CD4-positive, alpha-beta T cell treated with Interleukin-10 for 1 hour (primary cell): ENCODE measurements at regions not wholly inside any gene's neighbourhood (a gene's known extent, or its start where the extent isn't known, plus 50 kb on each side); places are given as distances from the start of the nearest gene placed in this dataset.

Experiments used
- DNase-seq: peaks from one replicate; pipeline ENCODE4 v3.0.0-alpha.2; 2020

DNA sequence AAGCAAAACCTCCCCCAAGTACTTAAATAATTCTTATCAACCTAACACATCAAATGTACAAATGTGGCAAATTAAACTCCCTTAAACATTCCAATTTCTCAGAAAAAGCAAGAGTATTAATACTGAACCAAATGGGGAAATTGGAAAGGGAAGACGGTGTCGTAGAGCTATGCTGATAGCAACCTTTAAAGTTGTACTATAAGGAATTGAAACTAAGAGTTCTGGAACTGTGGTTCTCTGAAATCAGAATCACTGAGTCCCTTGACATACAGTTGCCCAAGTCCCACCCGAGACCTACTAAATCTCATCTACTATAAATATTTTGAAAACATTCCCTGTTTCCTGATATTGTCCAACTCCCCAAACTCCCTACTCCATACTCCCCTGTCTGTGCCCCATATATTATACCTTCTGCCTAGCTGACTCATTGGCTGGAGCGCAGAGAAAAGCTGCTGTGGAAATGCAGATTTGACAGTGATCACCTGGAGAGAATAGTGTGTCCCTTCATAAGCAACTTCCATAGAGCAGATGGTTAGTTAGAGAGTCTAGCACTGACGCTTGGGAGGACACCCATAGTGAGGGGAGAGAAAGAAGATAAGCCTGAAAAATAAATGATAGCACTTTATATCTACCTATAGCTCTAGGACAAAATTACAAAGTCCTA is 51.4 kb upstream of the ITM2B start:
- no peak for DNase-seq

DNA sequence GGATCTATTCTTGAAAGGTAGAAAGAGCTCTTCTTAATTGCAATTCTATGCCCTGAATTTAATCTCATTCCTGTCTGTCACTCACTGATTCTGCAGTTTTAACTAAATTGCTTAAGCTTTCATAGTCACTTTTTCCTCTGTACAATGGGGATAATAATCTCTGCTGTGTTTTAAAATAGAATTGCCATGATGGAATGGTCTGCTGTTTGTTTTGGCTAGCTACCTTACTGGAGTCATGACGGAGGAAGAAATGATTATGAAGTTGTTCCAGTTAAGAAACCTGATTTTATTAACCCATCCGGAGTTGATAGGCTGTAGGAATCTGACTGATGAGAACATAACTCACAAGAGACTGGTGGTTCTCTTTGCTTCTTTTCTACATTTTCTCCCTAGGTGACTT is 54.9 kb upstream of the ITM2B start:
- DNase-seq: no peak

DNA sequence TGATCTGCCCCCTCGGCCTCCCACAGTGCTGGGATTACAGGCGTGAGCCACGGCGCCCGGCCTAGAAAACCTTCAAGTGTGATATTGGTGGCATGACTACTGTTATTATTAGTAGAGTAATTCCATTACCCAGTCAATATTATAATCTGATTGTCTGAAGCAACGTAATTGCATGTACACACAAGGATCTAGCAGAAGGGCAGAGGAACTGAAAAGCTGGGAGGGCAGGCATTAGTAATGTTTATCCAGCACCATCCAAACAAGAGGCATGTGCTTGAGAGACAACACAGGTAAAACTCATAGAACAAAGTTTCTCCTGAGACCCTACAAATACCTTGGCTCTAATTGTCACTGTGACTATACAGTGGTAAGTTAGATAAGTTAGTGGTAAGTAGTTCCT is 56.2 kb upstream of the ITM2B start:
- no peak for DNase-seq

DNA sequence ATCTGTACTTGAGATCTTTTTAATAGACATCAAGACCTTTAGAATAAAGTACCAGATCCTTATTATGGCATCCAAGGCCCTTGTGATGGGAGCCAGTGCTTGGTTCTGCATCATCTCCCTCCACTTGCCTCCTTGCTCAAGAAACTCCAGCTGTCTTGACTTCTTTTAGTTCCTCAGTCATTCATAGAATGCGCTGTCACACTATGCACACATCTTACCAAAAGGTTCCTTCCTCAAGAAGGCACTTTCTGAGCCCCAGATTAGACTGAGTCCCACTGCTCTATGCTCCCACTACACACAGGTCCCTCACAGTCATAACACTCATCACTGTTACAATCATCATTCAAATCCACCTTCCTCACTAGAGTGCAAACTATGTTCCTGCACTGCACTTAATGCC is 57.8 kb upstream of the ITM2B start:
- DNase-seq: no peak

DNA sequence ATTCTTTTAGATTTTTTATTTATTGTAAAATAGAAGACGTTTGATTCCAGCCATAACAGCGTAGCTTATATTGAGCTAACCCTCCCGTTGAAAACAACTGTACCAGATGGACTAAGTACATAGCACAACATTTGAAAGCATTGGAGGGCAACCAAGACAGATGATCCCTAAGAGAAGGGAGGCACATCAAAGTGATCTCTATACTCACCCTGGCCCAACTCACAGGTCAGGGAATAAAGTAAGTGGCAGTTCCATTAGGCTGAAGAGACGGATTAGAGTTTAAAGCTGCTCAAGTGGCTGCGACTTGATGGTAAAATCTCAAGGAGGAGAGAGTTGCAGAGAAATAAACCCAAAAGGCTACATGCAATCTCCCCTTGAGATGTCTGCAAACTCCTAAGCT is 65.1 kb upstream of the ITM2B start:
- no peak for DNase-seq

DNA sequence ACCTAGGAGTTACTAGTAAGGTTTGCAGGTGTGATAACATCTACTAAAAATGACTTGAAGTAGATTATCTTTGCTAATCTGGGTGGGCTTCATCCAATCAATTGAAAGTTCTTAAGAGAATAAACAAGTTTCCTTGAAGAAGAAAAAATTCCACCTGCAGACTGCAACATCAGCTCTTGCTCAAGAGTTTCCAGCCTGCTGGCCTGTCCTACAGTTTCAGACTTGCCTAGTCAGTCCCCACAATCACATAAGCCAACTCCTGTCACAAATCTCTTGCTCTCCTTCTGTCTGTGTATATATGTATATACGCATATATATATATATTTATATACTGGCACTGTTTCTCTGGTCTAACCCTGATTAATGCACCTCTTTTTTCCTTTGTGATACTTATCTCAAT is 67.3 kb upstream of the ITM2B start:
- DNase-seq: no peak

DNA sequence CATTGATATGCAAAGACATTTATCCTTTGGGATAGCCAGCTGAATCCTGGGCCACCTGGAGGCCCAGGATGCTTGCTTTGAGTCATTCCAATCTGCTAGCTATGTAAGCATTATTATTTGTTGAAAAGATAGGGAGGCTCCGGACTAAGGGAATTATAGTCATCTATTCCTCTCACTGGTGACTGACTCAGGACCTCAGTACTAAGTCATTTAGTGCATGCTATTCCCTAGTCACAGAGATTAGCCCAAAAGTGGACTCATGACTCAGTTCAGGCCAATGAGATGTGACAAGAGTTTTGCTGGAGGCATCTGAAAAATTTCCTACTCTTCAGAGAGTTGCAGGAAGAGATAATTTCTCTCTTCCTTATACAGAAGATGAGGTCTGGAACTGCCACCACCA is 67.9 kb upstream of the ITM2B start:
- no peak for DNase-seq

DNA sequence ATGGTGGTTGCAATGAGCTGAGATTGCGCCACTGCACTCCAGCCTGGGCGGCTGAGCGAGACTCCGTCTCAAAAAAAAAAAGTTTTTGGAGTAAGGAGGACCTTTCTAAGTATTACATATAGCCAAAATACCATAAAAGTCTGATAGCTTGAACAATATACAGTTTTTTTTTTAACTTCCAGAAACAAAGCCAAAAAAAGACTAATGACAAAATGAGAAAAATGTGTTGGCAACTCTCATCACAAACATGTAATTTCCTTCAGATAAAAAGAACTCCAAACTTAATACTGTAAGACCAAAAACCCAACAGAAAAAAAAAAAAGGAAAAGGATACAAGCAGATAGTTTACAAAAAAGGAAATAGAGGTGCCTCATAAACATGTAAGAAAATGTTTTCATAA is 68.2 kb upstream of the MED4 start:
- no peak for DNase-seq

DNA sequence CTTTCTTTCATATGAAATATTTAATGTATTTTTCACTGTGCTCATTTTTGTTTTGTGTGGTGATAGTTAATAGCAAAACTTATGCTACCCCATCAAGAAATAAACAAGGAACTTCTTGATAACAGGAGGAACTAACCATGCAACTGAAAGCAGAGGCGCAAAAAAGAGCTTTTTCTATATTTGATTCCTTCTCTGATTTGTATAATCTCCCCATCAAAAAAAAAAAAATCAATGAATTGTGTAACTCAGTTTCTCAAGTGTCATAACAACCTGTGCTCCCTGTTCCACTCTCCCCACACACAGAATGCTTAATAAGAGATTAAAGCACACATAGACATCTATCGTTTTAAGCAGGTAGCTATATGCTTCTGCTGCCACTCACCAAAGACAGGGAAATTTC is 67.3 kb upstream of the MED4 start:
- no peak for DNase-seq

DNA sequence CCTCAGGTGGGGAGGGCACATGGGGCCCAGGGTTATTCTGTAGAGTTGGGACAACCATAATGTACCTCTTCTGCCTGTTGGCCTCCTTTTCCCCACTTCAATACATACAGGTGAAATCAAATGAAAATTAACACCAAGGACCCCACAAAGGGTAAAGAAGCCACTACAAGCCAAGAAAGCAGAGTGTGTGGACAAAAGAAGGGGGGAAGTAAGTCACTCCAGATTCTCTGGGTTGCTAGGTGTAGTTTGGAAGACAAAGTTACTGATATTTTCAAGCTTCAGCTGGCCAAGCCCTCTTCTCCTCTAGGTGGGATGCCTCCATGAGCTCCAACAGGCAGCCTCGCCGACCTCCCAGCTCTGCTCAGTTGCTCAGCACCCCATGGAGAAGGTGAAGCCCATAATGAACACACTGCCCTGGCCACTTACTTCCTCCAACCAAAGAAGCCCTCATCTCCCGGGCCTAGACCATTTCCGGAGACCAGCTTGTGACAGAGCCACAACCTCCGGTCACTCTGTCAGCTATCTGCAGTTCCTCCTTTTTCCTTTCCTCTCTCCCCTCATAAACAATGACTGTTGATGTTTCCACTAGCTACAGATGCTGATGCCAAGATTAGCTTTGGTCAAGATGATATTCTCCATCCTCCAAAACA is 66.8 kb upstream of the MED4 start:
- no peak for DNase-seq

DNA sequence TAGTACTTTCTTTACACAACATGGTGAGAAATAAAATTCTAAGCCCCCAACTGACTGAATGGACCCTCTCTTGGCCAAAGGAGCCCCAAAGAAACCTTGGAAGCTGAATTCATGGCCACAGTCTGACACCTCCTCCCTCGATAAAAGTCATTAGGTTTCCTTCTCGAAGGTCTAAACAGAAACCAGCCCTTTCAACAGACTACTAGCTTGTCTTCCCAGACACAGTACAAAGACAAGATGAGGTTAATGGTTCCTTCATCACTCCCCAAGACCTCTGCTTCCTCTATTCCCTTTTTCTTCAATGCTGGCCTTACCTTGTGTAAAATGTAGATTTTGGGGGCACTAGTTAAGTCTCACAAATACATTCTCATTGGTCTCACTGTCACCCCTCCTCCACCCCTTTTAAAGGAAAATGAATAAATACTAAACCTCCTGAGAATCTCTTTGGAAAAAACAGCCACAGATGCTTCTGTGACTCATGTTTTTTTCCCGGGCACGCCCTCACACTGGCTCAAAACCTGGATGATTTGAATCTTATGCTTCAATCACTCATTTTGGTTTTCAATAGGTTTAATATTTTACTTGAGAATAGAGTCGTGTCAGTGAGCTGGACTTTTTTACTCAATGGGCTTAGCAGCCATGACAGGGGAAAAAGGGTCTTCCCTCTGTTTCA is 65.8 kb upstream of the MED4 start:
- no peak for DNase-seq

DNA sequence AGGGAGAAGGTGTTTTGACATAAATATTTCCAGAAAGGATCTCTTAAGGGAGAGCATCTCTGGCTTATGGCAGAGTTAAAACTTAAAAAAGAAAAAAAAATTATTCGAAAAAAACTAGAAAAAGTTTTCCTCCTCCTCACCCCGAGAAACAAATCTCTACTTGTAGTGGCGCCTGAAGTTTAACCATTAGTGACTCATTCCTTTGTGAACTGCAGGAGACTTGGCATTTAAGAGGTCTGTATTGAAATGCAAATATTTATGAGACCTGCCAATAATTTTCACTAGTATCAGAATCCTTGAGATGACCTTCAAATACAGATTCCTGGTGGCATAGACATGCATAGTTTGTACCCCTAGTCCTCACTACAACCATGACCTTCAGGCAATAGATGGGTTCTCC is 64.9 kb upstream of the MED4 start:
- DNase-seq: no peak

DNA sequence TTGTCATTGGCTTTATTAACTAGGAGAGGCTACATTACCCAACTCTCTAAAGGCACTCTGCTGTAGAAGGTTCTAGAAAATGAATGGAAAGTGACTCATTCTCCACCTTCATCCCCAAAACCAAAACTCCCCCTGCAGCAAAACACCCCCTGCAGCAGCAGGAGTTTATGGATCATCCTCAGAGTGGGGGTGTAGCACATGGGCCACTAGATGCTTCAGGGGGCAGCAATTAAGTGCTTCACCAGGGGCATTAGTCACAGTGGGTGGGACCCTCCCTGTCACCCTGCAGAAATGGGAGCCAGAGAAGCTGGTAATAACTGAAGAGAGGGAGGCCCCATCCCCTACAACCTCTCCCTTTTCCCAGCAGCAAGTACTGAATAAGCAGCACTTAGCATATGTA is 64.5 kb upstream of the MED4 start:
- DNase-seq: no peak

DNA sequence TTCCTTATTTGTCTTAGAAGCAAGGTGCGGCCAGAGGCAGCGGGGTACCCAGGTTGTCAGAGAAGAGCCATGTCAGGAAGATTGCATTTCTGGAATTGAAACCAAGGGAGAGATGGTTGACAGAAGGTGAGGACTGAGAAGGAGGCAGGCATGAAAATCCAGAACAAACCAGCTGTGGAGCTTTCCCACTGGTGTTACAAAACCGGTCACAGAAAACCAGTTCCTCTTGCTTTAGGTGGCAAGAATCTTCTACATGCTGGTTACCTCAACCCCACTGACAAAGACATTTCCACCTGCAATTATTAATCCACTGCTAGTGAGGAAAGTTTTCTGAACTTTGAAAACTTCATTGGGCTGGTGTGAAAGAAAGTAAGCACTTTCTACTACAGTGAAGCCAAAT is 64.0 kb upstream of the MED4 start:
- DNase-seq: no peak

DNA sequence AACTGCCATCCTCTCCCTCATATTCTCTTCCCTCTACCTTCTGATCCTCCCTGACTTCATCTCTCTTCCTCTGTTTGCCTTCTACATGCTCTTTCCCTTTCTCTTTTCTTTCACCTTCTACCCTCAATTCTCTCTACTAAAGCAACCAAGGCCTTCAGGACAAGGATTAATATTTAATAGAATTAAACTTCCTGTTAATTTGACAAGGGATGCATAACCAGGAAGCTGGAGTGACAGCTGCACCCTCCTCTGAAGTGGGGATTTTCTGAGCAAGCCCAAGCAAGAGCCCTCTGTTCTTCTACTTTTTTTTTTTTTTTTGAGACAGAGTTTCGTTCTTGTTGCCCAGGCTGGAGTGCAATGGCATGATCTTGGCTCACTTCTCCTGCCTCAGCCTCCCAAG is 63.4 kb upstream of the MED4 start:
- DNase-seq: peak; percentile 28

DNA sequence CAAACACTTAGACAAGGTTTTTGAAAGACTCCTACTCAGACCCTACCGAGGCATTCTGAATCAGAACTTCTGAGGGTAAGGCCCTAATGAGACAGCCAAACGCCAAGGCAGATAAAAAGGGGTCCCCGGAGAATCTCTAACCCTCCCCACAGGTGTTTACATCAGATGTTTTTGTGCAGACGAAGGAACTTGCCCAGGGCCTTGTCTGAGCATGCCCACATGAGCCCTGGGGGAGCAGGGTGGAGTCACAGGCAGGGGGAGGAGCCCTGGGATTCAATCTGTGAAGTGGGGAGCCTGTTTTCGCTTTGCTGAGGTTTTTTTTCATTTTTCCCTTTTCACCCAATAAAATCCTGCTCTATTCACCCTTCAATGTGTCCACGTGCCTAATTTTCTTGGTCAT is 61.6 kb upstream of the MED4 start:
- DNase-seq: peak; percentile 87

DNA sequence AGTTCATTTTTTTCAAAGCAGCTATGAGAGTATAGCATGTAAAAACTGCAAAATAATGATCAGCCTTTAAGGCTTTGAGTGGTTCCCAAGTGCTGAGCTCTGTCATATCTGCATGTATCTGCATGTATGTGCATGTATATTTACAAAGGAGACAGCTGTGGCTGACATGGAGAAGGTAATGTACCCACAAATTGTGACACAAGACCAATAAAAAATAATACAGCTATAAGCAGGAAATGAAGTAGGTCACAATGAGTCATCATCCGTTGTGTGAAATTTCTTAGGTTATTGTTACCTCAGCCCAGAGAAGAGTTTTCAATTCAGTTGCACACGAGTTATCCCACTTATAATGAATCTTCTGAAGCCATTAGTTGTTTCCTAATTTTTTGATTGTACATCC is 60.9 kb upstream of the MED4 start:
- DNase-seq: peak; percentile 81

DNA sequence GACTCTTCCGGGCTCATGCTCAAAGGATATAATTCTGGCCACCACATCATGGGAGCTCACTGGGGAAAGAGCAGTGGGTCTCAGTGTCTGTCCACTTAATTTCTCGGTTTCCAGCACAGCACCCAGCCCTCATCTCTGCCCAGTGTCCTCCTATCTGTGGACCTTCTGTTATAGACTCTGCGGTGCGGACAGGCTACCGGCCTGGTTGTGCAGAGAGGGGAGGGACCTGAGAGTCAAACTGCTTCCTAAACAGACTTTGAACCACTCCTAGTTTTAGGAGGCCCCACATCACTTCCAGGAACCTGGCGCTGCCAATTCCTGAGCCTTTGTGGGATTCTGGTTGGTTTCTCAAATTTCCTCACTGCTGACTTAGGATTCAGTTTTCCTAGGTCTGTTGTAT is 59.8 kb upstream of the MED4 start:
- DNase-seq: no peak

DNA sequence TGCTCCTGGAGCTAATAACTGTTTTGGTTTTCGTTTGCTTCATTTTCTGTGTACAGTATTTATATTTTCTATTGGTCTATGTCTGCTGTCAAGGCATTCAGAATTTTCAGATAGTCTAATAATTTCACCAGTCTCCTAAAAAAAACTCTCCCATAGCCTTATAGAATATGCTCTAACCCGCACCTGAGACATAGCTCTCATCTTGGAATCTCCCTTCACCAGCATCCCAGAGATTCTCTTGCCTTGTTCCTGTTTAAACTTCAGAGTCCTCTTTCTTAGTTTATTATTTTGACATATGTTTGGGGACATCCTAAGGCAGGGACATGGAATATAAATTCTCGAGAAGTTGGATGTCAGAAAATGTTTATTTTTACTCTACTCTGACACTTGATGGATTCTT is 58.3 kb upstream of the MED4 start:
- no peak for DNase-seq

DNA sequence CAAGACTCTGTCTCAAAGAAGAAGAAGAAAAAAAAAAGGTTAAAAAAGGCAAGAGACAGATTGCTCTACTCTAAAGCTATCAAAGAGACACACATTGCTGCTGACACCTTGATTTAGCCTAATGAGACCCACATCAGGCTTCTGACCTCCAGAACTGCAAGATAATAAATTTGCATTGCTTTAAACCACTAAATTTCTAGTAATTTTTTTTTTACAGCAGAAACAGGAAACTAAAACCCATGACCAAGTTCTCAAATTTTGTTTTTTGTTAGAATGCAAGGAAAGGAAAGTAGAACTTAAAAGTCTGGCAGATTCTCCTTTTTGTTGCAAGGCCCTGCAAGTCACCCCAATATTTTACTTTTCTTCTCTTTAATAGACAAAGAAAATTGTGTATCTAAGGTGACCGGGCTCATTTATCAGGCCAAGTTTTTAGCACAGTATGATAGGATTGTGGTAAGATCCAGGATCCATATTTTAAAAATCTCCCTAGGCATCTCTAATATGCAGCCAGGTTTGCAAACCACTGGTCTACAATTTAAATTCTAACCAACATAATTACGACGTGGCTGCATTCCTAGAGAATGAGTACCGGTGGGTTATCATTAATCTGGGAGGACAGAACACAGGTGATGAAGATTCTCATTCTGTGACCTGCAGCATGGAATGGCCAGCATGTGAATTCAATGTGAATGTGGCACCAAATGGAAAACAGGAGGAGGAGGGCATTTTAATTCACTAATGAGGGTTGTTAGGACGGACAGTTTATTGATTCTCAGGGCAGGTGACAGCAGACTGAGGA is 56.7 kb upstream of the MED4 start:
- DNase-seq: peak; percentile 23

DNA sequence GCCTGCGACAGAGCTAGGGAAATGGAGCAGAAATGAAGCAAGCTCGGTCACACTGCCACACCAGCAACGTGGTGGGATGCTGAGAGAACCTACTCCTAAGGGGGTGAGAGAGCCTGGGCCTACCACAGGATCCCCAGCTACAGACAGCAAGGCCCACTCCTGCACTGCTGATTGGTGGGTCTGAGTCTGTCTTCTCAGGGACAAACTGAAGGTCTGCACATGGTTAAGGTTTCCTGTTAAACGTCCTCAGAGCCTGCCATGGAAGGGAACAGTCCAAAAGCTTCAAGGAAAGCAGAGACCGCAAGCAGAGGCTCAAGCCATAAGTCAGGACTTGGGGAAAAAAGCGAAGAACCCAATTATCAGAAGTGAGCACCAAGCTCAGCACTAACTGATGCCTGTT is 53.5 kb upstream of the MED4 start:
- no peak for DNase-seq

DNA sequence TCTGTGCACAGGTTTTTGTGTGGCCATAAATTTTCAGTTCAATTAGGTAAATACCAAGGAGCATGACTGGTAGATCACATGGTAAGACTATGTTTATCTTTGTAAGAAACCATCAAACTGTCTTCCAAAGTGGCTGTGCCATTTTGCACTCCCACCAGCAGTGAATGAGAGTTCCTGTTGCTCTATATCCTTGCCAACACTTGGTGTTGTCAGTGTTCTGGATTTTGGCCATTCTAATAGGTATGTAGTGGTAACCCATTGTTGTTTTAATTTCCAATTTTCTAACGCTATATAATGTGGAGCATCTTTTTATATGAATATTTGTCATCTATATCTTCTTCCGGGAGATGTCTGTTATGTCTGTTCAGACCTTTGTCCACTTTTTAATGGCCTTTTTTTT is 51.7 kb upstream of the MED4 start:
- no peak for DNase-seq

DNA sequence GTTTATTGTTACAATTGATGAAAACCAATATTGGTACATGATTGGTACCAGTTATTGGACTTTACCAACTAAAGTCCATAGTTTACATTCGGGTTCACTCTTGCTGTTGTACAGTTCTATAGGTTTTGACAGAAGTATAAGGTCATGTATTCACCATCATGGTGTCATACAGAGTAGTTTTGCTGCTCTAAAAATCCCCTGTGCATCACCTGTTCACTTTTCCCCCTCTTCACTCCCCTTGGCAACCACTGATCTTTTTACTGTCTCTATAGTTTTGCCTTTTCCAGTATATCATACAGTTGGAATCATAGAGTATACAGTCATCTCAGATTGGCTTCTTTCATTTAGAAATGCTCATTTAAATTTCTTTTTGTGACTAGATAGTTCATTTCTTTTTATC is 51.2 kb upstream of the MED4 start:
- no peak for DNase-seq
